A673 (cell line): ENCODE measurements at regions not wholly inside any gene's neighbourhood (a gene's known extent, or its start where the extent isn't known, plus 50 kb on each side); places are given as distances from the start of the nearest gene placed in this dataset.

ENCODE experiments used
- CTCF ChIP-seq: fragments of 300-800, 200-600 bp; sonication (generic); conservative IDR thresholded peaks from 2 replicates; pipeline ENCODE4 v1.5.1; 2017; ENCODE audit warnings: low read depth, mild to moderate bottlenecking, antibody characterized with exemption, low read length, moderate library complexity, mixed read lengths
- EZH2 ChIP-seq: fragments of 200-600 bp; sonication (generic); IDR thresholded peaks from 2 replicates; pipeline ENCODE4 v1.6.1; 2017; ENCODE audit warnings: borderline replicate concordance, low read depth, mild to moderate bottlenecking, mixed read lengths, antibody characterized with exemption, low read length; ENCODE audit not compliant: poor library complexity, severe bottlenecking

GRCh38 chr2:5976531-5977065 is 284.4 kb downstream of the SOX11 start:
- TF ChIP-seq EZH2 (no peak), CTCF (no peak)
